Testis (tissue), 2 donors: ENCODE measurements at regions not wholly inside any gene's neighbourhood (a gene's known extent, or its start where the extent isn't known, plus 50 kb on each side); places are given as distances from the start of the nearest gene placed in this dataset.

Experiments
- DNase-seq: peaks from one replicate; pipeline ENCODE4 v3.0.0-alpha.2; 2019
- H3K27ac ChIP-seq, 2 donors: fragments of 200-600 bp; sonication (generic); one replicate each; pipeline ENCODE4 v1.5.1; 2019
- H3K27me3 ChIP-seq: fragments of 200-600 bp; sonication (generic); one replicate; pipeline ENCODE4 v1.5.1; 2019
- H3K36me3 ChIP-seq: fragments of 200-600 bp; sonication (generic); one replicate; pipeline ENCODE4 v1.5.1; 2017; ENCODE audit warnings: low read depth; ENCODE audit errors: missing control alignments
- H3K4me1 ChIP-seq: fragments of 200-600 bp; sonication (generic); one replicate; pipeline ENCODE4 v1.5.1; 2019
- H3K4me3 ChIP-seq, 2 donors: fragments of 200-600 bp; sonication (generic); one replicate each; pipeline ENCODE4 v1.5.1; 2017 to 2019
- H3K9me3 ChIP-seq: fragments of 200-600 bp; sonication (generic); one replicate; pipeline ENCODE4 v1.5.1; 2017
- CTCF ChIP-seq, 3 experiments: fragments of 450-650 bp in 2 of 3; fragments of 200-600 bp in 1 of 3; sonication (generic) in 1 of 3; IDR thresholded peaks; one replicate each; pipeline ENCODE4 v1.5.1; 2016 to 2019; ENCODE audit warnings: antibody characterized with exemption in 3 of 3, mild to moderate bottlenecking in 2 of 3, moderate library complexity in 1 of 3
- POLR2A ChIP-seq: fragments of 450-650 bp; IDR thresholded peaks from one replicate; pipeline ENCODE4 v1.6.1; 2017; ENCODE audit warnings: antibody characterized with exemption, mild to moderate bottlenecking, moderate library complexity
- WGBS, 2 donors: methylation state at CpG; one replicate each; pipeline ENCODE4 v1.1.5; 2018; 5-methylcytosine and 5-hydroxymethylcytosine counted together
- intact Hi-C: fragments of 100-400 bp; cut with DNase I; formaldehyde crosslinking; loops from one replicate; pipeline ENCODE4 v1.15.1; 2023; ENCODE audit warnings: low total_unique reads

DNA sequence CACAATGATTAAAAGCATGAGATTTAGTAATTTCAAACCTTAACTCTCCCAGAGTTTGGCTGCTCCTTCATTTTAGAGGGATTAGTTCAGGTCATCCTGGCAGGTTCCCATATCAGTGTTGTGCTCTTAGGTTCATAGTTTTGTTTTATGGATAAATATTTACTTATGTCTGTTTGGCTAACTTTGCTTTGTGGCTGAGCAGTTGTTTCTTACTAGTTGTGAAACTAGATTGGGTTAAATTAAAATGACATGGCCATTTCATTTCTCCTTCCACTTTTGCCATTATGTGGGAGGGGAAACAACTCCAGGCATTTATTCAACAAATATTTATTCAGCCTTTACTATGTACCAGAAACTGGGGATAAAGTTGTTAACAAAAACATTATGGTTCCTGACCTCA lies 158.8 kb downstream of the TMTC3 start:
- Histone ChIP-seq H3K4me1 (peaks cover 7% of the 10 kb centered on the region), H3K36me3 (no peaks in the 10 kb centered on the region), H3K4me3 (no peak overlapping the region), H3K27me3 (no peaks in the 10 kb centered on the region), H3K27ac (no peak overlapping the region), H3K9me3 (no peaks in the 10 kb centered on the region)
- TF ChIP-seq POLR2A = no peak
- no peak for TF ChIP-seq CTCF (IDR thresholded peaks at IDR 0.05)
- DNase-seq = no peak
- intact Hi-C loops = no loop called here

DNA sequence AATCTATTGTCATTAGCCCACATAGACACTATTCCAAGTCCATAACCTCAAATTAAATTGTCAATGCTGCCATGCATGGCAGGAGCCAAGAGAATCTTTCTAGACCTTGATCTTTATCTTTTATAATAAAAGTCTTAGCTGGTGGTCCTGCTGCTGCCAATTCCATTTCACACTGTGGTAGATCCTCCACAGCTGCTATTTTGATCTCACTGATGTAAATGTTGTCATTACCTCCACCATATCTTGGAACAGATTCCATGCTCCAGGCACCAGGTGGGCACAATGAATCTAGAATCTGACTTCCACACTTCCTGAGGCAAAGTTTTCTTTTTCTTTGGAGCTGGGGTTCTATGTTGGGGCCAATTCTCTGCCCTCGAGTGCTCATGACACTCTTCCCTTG lies 161.2 kb downstream of the TMTC3 start:
- 87 to 89% methylated on average over 1 of the region's 1 CpG for WGBS, 2 donors

GRCh38 chr12:88305254-88305890 lies 163.3 kb downstream of the TMTC3 start:
- intact Hi-C loops = no loop called here
- Histone ChIP-seq H3K27ac (no peak overlapping the region), H3K4me1 (peaks cover 14% of the 10 kb centered on the region), H3K9me3 (no peaks in the 10 kb centered on the region), H3K4me3 (no peak overlapping the region), H3K36me3 (no peaks in the 10 kb centered on the region), H3K27me3 (no peaks in the 10 kb centered on the region)
- no peak for TF ChIP-seq POLR2A
- TF ChIP-seq CTCF (IDR thresholded peaks at IDR 0.05) = peak in 1 of 3 experiments; percentile 5
- no peak for DNase-seq
- 43 to 52% methylated on average over 5 of the region's 5 CpGs for WGBS, 2 donors

More for the DNA sequence above, 161.2 kb downstream of the TMTC3 start:
- DNase-seq = no peak
- no peaks in the 10 kb centered on the region for H3K27me3 ChIP-seq
- no peak overlapping the region for H3K27ac ChIP-seq
- no peaks in the 10 kb centered on the region for H3K36me3 ChIP-seq
- peaks cover 14% of the 10 kb centered on the region for H3K4me1 ChIP-seq
- no peaks in the 10 kb centered on the region for H3K9me3 ChIP-seq
- TF ChIP-seq CTCF (IDR thresholded peaks at IDR 0.05) = no peak
- no peak for TF ChIP-seq POLR2A
- no peak overlapping the region for H3K4me3 ChIP-seq
- intact Hi-C loops = no loop called here

DNA sequence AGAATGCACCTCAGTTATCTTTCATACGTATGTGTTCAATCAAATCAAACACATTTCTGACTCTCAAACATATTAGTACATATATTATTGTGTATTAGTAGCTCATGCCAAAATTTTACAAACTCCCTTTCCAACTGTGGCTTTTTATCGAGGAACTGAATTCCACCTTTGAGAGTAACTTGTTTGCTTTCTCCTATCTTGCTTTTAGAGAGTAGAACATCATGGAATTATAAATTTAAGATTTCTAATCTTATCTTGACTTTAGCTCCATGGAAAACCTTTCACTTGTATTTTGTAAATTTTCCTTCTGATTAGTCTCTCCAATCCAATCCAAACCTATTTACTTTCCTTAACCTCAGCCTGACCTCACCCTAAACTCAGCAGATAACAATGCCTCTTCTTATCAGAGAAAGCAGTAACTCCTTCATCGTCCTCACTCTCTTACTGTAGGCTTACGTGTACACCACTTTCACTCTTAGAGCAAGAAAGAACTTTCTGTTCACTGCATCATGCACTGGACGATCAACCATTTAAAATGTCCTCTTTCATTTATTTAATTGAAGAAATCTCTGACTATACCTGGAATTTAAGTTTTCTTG lies 164.5 kb downstream of the TMTC3 start:
- WGBS, 2 donors = 36 to 37% methylated on average over 5 of the region's 5 CpGs
- H3K4me1 ChIP-seq = peaks cover 14% of the 10 kb centered on the region
- no peak overlapping the region for H3K4me3 ChIP-seq
- H3K27ac ChIP-seq = no peak overlapping the region
- H3K9me3 ChIP-seq = no peaks in the 10 kb centered on the region
- no peaks in the 10 kb centered on the region for H3K27me3 ChIP-seq
- TF ChIP-seq POLR2A = no peak
- TF ChIP-seq CTCF (IDR thresholded peaks at IDR 0.05) = no peak
- intact Hi-C loops = no loop called here
- H3K36me3 ChIP-seq = no peaks in the 10 kb centered on the region
- no peak for DNase-seq

DNA sequence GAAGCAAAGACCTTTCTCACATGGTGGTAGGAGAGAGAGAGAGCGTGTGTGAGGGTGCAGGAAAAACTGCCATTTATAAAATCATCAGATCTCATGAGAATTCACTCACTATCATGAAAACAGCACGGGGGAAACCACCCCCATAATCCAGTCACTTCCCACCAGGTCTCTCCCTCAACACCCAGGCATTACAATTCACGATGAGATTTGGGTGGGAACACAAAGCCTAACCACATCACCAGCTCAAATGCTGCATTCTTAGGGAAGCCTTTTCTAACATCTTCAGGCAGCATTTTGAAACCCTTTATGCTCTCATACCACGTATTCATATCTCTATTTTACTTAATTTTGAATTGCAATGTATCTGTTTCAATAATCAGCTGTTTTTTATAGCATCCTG lies 165.9 kb downstream of the TMTC3 start:
- DNase-seq = no peak
- Histone ChIP-seq H3K9me3 (no peaks in the 10 kb centered on the region), H3K4me3 (no peak overlapping the region), H3K4me1 (peaks cover 14% of the 10 kb centered on the region), H3K27ac (no peak overlapping the region), H3K36me3 (no peaks in the 10 kb centered on the region), H3K27me3 (no peaks in the 10 kb centered on the region)
- intact Hi-C loops = no loop called here
- no peak for TF ChIP-seq CTCF (IDR thresholded peaks at IDR 0.05)
- TF ChIP-seq POLR2A = no peak
- WGBS, 2 donors = 80 to 90% methylated on average over 4 of the region's 4 CpGs
